ENCODE measurements at regions not wholly inside any gene's neighbourhood (a gene's known extent, or its start where the extent isn't known, plus 50 kb on each side); places are given as distances from the start of the nearest gene placed in this dataset.
A peak's percentile ranks its signal among the peaks of the same experiment; 100 is the strongest.

DNA sequence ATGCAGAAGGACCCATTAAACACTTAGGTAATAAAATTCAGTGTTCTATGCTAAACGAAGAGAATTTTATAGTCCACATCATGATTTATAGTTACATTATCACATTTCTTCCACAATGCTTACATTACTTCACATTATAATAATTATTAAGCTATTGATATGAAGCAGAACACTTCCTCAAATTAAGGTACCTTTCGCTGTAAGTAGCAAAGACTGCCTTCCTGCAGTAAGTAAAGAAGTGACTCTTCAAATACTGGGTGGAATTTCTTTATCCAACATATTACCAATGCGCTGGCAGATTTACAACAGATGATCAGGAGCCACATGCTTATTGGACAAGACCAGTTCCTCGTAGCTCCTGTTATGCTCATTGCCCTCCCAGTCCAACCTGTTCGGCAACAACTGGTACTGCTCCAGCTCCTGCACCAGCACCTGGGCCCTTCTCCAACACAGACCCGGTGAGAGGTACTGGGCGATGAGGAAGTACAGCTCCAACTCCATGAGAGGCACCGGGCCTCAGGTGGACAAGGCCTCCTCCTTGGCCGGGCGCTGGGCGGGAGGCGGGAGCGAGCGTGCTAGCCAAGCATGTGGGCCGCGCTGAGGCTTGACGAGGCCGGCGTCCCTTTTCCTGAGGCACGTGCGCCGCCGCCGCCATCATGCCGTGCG is 210.7 kb upstream of the ATP2B1 start:
- no peak for DNase-seq (ENCODE audit: low read depth in 4 of 6, low spot score in 6 of 6)
- no peak overlapping the region for H3K27ac ChIP-seq (ENCODE audit: low read depth, low read length)

DNA sequence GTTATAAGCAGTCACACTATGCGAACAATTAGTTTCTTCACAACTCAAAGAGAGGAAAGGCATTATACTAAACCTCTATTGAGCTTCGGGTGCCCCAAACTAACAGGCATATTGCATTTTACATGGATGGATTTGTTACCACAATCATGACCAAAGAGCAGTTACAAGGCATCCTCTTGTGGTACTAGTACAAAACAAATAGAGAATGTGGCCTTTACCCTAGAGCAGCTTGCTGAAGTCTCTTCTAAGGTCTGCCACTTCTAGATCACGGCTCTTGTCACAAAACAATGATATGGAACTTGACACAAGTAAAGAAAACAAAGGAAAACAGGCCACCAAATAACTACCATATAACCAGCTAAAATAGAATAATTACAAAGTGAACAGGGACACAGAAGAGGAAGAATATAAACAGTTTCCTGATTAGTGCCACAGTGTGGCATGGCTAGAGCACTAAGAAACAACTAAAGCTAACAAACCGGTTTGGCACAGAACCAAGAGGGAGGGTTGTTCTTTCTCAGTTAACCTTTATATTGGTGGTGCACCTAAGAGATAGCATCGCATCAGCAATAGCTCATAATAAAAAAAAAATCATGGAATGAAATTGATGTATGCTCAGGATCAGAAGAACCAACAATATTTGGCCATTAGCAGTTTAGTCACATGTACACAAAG is 209.7 kb upstream of the ATP2B1 start:
- no peak for DNase-seq (ENCODE audit: low read depth in 4 of 6, low spot score in 6 of 6)
- WGBS (ENCODE audit: insufficient coverage) = 60% methylated on average over 1 of the region's 5 CpGs

More for the DNA sequence above, 210.7 kb upstream of the ATP2B1 start:
- Histone ChIP-seq H3K9me3 (ENCODE audit: control insufficient read depth, insufficient read depth, low read length) (no peaks in the 10 kb centered on the region), H3K4me3 (ENCODE audit: low read depth, low read length) (no peak overlapping the region), H3K36me3 (ENCODE audit: control insufficient read depth, insufficient read depth, low read length) (no peaks in the 10 kb centered on the region), H3K4me1 (ENCODE audit: control insufficient read depth, insufficient read depth, low read length) (no peaks in the 10 kb centered on the region), H3K27me3 (ENCODE audit: control insufficient read depth, insufficient read depth, low read length) (no peaks in the 10 kb centered on the region)
- 98% methylated on average over 17 of the region's 26 CpGs for WGBS (ENCODE audit: insufficient coverage)

DNA sequence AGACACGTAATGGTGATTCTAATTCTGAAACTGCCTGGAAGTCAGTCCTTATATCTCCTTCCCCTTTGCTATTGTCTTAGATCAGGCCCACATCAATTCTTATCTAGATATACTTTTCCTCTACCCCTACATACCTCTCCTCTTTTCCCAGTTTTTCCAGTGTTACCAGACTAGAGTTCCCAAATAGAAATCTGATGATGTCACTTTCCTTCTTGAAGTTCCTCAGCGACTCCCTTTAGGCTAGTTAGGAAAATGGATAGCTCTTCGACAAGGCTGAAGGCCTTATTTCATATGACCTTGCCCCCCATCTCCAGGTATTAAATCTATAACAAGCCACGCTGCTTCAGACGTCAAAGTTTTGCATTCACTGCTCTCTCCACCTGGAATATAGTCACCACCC is 201.1 kb upstream of the ATP2B1 start:
- peaks cover 4% of the 10 kb centered on the region for H3K9me3 ChIP-seq (ENCODE audit: control insufficient read depth, insufficient read depth, low read length)
- 98% methylated on average over 4 of the region's 5 CpGs for WGBS (ENCODE audit: insufficient coverage)
- H3K36me3 ChIP-seq (ENCODE audit: control insufficient read depth, insufficient read depth, low read length) = no peaks in the 10 kb centered on the region
- no peaks in the 10 kb centered on the region for H3K4me1 ChIP-seq (ENCODE audit: control insufficient read depth, insufficient read depth, low read length)
- H3K27me3 ChIP-seq (ENCODE audit: control insufficient read depth, insufficient read depth, low read length) = no peaks in the 10 kb centered on the region
- no peak overlapping the region for H3K27ac ChIP-seq (ENCODE audit: low read depth, low read length)
- no peak for DNase-seq (ENCODE audit: low read depth in 4 of 6, low spot score in 6 of 6)
- no peak overlapping the region for H3K4me3 ChIP-seq (ENCODE audit: low read depth, low read length)

More for the DNA sequence above, 209.7 kb upstream of the ATP2B1 start:
- H3K9me3 ChIP-seq (ENCODE audit: control insufficient read depth, insufficient read depth, low read length) = no peaks in the 10 kb centered on the region
- H3K4me1 ChIP-seq (ENCODE audit: control insufficient read depth, insufficient read depth, low read length) = no peaks in the 10 kb centered on the region
- H3K36me3 ChIP-seq (ENCODE audit: control insufficient read depth, insufficient read depth, low read length) = no peaks in the 10 kb centered on the region
- no peaks in the 10 kb centered on the region for H3K27me3 ChIP-seq (ENCODE audit: control insufficient read depth, insufficient read depth, low read length)
- H3K4me3 ChIP-seq (ENCODE audit: low read depth, low read length) = no peak overlapping the region
- H3K27ac ChIP-seq (ENCODE audit: low read depth, low read length) = no peak overlapping the region

DNA sequence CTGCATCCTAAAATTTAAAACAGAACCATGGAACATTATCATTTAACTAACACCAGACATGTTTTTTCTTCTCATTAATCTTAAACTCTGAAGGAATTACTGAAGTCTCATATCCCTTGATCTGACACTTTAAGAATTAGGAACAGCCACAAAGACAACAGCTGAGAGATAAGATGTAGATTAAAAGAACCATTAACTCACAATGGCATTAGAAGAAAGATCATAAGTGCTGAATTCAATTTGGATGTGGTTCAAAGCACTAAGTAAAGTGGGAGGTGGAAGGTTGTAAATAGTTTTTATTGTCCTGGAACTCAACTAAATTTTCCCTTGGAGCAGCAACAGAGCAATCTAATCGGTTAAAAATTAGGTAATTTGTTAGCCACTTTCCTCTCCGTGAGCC is 199.0 kb upstream of the ATP2B1 start:
- H3K4me3 ChIP-seq (ENCODE audit: low read depth, low read length) = no peak overlapping the region
- H3K4me1 ChIP-seq (ENCODE audit: control insufficient read depth, insufficient read depth, low read length) = no peaks in the 10 kb centered on the region
- 33% methylated on average over 1 of the region's 2 CpGs for WGBS (ENCODE audit: insufficient coverage)
- H3K27me3 ChIP-seq (ENCODE audit: control insufficient read depth, insufficient read depth, low read length) = no peaks in the 10 kb centered on the region
- peaks cover 3% of the 10 kb centered on the region for H3K9me3 ChIP-seq (ENCODE audit: control insufficient read depth, insufficient read depth, low read length)
- no peaks in the 10 kb centered on the region for H3K36me3 ChIP-seq (ENCODE audit: control insufficient read depth, insufficient read depth, low read length)
- H3K27ac ChIP-seq (ENCODE audit: low read depth, low read length) = no peak overlapping the region
- DNase-seq (ENCODE audit: low read depth in 4 of 6, low spot score in 6 of 6) = peak in 1 of 6 donors; percentile 73

DNA sequence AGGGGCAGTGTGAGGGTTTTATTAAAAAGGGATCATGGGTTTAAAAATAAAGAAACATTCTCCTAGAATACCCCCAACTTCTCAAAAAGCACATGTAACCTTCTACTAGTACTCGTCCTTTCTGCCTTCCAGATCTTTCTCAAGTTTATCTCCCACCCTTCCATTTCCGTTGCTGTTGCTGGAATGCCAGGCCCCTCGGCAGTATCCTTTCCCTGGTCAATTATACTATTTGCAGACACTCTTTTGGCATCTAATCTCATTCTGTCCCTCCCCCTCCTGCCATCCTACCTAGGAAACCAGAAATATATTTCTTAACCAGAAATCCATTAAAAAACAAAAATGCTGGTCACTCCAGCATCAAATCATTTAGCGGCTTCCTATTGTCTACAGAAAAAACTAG is 198.2 kb upstream of the ATP2B1 start:
- Histone ChIP-seq H3K4me3 (ENCODE audit: low read depth, low read length) (no peak overlapping the region), H3K4me1 (ENCODE audit: control insufficient read depth, insufficient read depth, low read length) (no peaks in the 10 kb centered on the region), H3K27me3 (ENCODE audit: control insufficient read depth, insufficient read depth, low read length) (no peaks in the 10 kb centered on the region), H3K9me3 (ENCODE audit: control insufficient read depth, insufficient read depth, low read length) (peaks cover 3% of the 10 kb centered on the region), H3K36me3 (ENCODE audit: control insufficient read depth, insufficient read depth, low read length) (no peaks in the 10 kb centered on the region), H3K27ac (ENCODE audit: low read depth, low read length) (no peak overlapping the region)
- WGBS (ENCODE audit: insufficient coverage) = 84% methylated on average over 4 of the region's 4 CpGs
- no peak for DNase-seq (ENCODE audit: low read depth in 4 of 6, low spot score in 6 of 6)

DNA sequence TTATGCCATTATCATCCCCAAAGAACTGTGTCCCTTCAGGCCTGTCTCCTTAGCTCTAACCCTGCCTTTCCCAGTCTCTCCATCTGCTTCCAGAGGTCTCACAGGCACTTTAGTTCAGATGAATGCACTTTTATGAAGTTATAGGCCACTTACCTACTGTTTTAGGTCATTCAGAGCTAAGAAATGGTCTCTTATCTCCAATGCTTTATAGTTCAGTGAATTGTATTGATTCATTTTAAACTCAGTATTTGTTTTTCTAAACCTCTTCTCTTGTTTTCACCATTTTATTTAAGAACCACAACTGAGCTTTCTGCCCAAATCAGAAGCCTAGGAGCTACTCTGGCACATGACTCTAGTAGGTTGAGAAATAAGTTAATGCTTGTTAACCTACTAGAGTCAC is 197.5 kb upstream of the ATP2B1 start:
- Histone ChIP-seq H3K4me1 (ENCODE audit: control insufficient read depth, insufficient read depth, low read length) (no peaks in the 10 kb centered on the region), H3K9me3 (ENCODE audit: control insufficient read depth, insufficient read depth, low read length) (no peaks in the 10 kb centered on the region), H3K4me3 (ENCODE audit: low read depth, low read length) (no peak overlapping the region), H3K36me3 (ENCODE audit: control insufficient read depth, insufficient read depth, low read length) (no peaks in the 10 kb centered on the region), H3K27ac (ENCODE audit: low read depth, low read length) (no peak overlapping the region), H3K27me3 (ENCODE audit: control insufficient read depth, insufficient read depth, low read length) (no peaks in the 10 kb centered on the region)
- DNase-seq (ENCODE audit: low read depth in 4 of 6, low spot score in 6 of 6) = no peak

DNA sequence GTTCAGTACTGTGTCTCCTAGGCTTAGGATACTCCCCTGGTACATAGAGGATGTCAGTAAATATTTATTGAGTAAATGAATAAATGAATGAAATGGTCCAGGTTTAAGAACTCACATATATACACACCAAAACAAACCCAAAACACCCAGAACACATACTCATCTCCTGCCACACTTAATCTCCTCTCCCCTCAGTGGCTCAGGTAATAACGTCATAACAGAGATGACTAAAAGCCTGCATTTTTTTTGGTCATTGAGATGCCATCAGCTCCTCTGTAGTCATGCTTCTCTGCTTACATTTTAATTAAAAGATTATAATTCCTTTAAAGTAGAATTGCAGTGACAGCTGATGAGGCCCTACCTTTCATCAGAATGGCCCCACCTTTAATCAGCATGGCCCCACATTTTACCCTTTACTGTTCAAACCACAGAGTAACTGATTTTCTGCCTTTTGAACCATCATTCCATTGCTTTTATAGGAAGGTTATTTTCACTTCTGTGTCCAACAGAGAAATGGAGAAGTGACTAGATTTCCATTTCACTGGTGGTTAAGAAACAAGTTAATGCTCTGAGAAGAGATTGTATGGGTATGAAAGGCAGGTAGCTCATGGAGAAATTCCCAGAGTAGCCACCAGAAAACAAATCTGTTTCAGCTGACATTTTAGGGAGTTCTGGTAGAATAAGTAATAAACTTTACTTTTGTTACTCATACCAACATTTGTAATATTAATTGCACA is 193.4 kb upstream of the ATP2B1 start:
- Histone ChIP-seq H3K9me3 (ENCODE audit: control insufficient read depth, insufficient read depth, low read length) (no peaks in the 10 kb centered on the region), H3K27me3 (ENCODE audit: control insufficient read depth, insufficient read depth, low read length) (no peaks in the 10 kb centered on the region), H3K36me3 (ENCODE audit: control insufficient read depth, insufficient read depth, low read length) (no peaks in the 10 kb centered on the region), H3K4me3 (ENCODE audit: low read depth, low read length) (no peak overlapping the region), H3K4me1 (ENCODE audit: control insufficient read depth, insufficient read depth, low read length) (no peaks in the 10 kb centered on the region), H3K27ac (ENCODE audit: low read depth, low read length) (no peak overlapping the region)
- WGBS (ENCODE audit: insufficient coverage) = no CpG with 5 or more reads among the region's 1 CpG
- DNase-seq (ENCODE audit: low read depth in 4 of 6, low spot score in 6 of 6) = no peak

DNA sequence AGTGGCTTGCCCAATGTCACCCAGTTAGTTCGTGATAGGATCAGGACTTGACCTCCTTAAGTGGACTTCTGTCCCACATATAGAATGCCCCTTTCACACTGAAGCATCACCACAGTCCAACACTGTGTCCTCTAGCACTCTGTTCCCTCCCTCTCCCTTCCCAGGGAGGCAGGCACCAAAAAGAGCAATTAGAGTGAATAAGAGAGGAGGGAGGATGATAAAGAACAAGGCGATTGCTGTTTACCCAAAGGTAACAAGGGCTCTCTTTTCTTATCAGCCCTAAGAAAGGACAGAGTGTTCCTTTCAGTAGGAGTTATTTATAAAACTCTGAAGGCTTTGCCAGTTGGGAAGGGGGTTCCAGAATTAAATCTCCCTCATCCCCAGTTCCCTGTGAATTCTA is 192.7 kb upstream of the ATP2B1 start:
- Histone ChIP-seq H3K27ac (ENCODE audit: low read depth, low read length) (no peak overlapping the region), H3K9me3 (ENCODE audit: control insufficient read depth, insufficient read depth, low read length) (no peaks in the 10 kb centered on the region), H3K36me3 (ENCODE audit: control insufficient read depth, insufficient read depth, low read length) (no peaks in the 10 kb centered on the region), H3K27me3 (ENCODE audit: control insufficient read depth, insufficient read depth, low read length) (no peaks in the 10 kb centered on the region), H3K4me3 (ENCODE audit: low read depth, low read length) (no peak overlapping the region), H3K4me1 (ENCODE audit: control insufficient read depth, insufficient read depth, low read length) (no peaks in the 10 kb centered on the region)
- 20% methylated on average over 1 of the region's 2 CpGs for WGBS (ENCODE audit: insufficient coverage)
- peak in 2 of 6 donors; percentile 32 to 33 for DNase-seq (ENCODE audit: low read depth in 4 of 6, low spot score in 6 of 6)

DNA sequence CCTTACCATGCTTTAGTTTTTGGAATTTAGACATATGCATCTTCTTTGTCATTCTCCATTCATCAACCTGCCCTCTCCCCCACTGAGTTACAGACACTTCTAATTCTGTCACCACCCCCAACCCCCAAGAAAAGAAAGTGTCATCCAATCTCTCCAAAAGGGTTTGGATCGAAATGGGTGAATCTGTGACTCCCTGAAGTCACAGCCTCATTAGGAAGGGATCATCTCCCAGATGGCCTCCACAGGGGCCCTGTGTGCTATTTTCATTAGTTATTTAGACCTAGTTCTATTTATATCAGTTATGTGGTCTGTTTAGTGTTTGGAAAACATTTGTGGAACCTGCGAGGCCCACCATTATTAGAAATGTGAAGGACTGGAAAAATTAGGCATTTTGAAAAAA is 191.0 kb upstream of the ATP2B1 start:
- H3K4me1 ChIP-seq (ENCODE audit: control insufficient read depth, insufficient read depth, low read length) = no peaks in the 10 kb centered on the region
- H3K27ac ChIP-seq (ENCODE audit: low read depth, low read length) = no peak overlapping the region
- WGBS (ENCODE audit: insufficient coverage) = 86% methylated on average over 1 of the region's 2 CpGs
- no peak for DNase-seq (ENCODE audit: low read depth in 4 of 6, low spot score in 6 of 6)
- H3K36me3 ChIP-seq (ENCODE audit: control insufficient read depth, insufficient read depth, low read length) = no peaks in the 10 kb centered on the region
- H3K9me3 ChIP-seq (ENCODE audit: control insufficient read depth, insufficient read depth, low read length) = no peaks in the 10 kb centered on the region
- H3K4me3 ChIP-seq (ENCODE audit: low read depth, low read length) = no peak overlapping the region
- no peaks in the 10 kb centered on the region for H3K27me3 ChIP-seq (ENCODE audit: control insufficient read depth, insufficient read depth, low read length)

DNA sequence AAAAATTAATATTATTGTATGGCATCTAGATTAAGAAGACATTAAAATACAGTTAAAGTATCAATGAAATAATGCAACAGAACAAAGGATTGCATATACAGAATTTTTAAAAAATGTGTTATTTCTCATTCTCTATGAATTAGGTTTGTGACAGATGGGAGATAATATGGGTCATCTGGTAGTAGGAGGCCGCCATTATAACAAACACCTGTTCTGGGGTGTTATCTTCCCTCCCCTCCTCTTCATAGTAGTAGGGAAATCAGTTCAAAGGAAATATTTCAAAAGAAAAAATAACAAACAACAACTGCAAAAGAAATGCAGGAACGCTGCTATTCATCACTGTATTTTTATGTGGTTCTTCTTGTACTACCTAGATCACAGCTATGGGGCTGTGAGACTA is 187.0 kb upstream of the ATP2B1 start:
- Histone ChIP-seq H3K27me3 (ENCODE audit: control insufficient read depth, insufficient read depth, low read length) (no peaks in the 10 kb centered on the region), H3K9me3 (ENCODE audit: control insufficient read depth, insufficient read depth, low read length) (peaks cover 2% of the 10 kb centered on the region), H3K4me1 (ENCODE audit: control insufficient read depth, insufficient read depth, low read length) (no peaks in the 10 kb centered on the region), H3K4me3 (ENCODE audit: low read depth, low read length) (no peak overlapping the region), H3K36me3 (ENCODE audit: control insufficient read depth, insufficient read depth, low read length) (no peaks in the 10 kb centered on the region), H3K27ac (ENCODE audit: low read depth, low read length) (no peak overlapping the region)
- no peak for DNase-seq (ENCODE audit: low read depth in 4 of 6, low spot score in 6 of 6)
- no CpG with 5 or more reads among the region's 2 CpGs for WGBS (ENCODE audit: insufficient coverage)

Measured in spinal cord (tissue), 9 donors.